GM12891 (cell line): ENCODE measurements at regions not wholly inside any gene's neighbourhood (a gene's known extent, or its start where the extent isn't known, plus 50 kb on each side); places are given as distances from the start of the nearest gene placed in this dataset.
"Not testable (repeated sequence)": the region's sequence is repeated elsewhere in the genome, so short reads cannot be mapped to it uniquely, and the experiment has no call there.

Experiments
- DNase-seq: peaks from one replicate; pipeline ENCODE4 v3.0.0; 2011; ENCODE audit warnings: low spot score; ENCODE audit not compliant: insufficient read length
- FAIRE-seq: peaks from 2 replicates; lab custom pipeline; 2011; peaks lifted over from hg19 to GRCh38; lab: Jason Lieb, UNC
- PAX5 ChIP-seq: IDR thresholded peaks from 2 replicates; pipeline ENCODE4 v1.6.1; 2011; ENCODE audit warnings: low read length, moderate library complexity, mild to moderate bottlenecking; ENCODE audit not compliant: insufficient read depth, severe bottlenecking
- POLR2A ChIP-seq: IDR thresholded peaks from 2 replicates; pipeline ENCODE4 v1.6.1; 2011; ENCODE audit warnings: low read depth, low read length, control low read depth
- POLR2AphosphoS5 ChIP-seq: IDR thresholded peaks from 2 replicates; pipeline ENCODE4 v1.6.1; 2011; ENCODE audit warnings: low read depth, low read length, control low read depth
- POU2F2 ChIP-seq: IDR thresholded peaks from 2 replicates; pipeline ENCODE4 v1.6.1; 2011; ENCODE audit warnings: low read depth, mild to moderate bottlenecking, control low read depth, low read length, moderate library complexity
- SPI1 ChIP-seq: IDR thresholded peaks from 2 replicates; pipeline ENCODE4 v1.6.1; 2011; ENCODE audit warnings: low read depth, low read length, control low read depth
- TAF1 ChIP-seq: IDR thresholded peaks from 2 replicates; pipeline ENCODE4 v1.6.1; 2011; ENCODE audit warnings: low read depth, low read length, control low read depth

DNA sequence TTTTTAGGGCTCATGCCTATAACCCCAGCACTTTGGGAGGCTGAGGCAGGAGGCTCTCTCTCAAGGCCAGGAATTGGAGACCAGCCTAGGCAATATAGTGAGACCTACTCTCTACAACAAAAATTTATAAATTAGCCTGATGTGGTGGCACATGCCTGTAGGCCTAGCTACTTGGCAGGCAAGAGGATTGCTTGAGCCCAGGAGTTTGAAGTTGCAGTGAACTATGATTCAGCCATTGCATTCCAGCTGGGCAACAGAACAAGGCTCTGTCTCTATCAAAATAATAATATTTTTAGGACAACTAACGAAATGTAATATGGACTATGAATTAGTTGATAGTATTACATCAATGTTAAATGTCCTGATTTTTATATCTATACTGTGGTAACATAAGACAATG is 68.8 kb upstream of the ARID1A start:
- FAIRE-seq (no peak), DNase-seq (no peak)
- no peak for TF ChIP-seq POLR2A
- TF ChIP-seq TAF1, result no peak
- no peak for TF ChIP-seq POLR2AphosphoS5
- TF ChIP-seq POU2F2, result no peak
- no peak for TF ChIP-seq PAX5

DNA sequence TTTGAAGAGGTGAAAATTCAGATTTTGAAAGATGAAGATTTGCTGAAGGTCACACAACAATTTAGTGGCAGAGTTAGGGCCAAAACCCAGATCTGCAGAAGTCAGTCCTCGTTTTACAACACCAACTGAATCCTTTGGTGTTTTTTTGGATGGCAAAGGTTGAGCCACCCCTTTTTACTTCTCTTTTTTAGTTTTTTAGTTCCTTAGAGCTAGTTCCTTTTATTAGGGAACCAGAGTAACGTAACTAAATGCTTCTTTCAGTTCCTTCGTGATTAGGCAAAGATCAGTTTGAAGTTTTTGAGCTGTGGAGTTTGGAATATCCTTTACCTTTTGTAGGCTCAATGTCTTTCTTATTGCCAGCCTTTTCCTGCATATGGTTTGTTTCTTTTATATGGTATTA is 67.9 kb upstream of the ARID1A start:
- no peak for DNase-seq
- FAIRE-seq, result peak; percentile 26
- no peak for TF ChIP-seq PAX5
- TF ChIP-seq POLR2AphosphoS5, result no peak
- no peak for TF ChIP-seq TAF1
- peak; percentile 77 for TF ChIP-seq SPI1

DNA sequence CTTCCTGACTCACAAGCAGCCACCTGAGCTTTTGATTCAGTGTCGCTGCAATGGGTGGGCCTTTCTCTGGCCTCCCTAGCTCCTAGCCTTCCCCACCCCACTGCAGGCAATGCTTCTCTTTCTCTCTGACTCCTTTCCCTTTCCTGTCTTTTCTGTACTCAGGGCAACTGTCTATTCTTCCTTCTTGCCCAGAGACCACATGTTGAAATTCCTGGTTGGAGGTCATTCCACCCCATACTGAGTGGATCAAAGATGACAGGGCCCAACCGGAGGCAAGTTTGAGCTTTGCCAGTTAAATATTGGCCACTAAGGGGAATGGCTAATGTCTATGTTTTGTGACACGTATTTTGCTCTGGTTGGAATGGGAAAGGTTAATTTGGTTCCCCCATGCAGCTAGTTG is 65.2 kb upstream of the ARID1A start:
- FAIRE-seq, result no peak
- TF ChIP-seq TAF1 (no peak), SPI1 (no peak), POLR2A (no peak), POU2F2 (no peak), PAX5 (no peak), POLR2AphosphoS5 (no peak)

DNA sequence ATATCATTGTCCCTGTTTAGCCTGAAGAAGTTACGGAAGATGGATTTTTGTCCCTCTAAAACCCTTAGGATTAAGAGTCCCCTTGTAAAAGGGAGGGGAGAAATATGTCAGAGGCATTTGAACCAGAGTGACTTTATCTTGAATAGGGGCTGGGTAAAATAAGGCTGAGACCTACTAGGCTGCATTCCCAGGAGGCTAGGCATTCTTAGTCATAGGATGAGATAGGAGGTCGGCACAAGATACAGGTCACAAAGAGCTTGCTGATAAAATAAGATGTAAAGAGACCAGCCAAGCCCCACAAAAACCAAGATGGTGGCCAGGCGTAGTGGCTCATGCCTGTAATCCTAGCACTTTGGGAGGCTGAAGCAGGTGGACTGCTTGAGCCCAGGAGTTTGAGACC is 60.0 kb upstream of the ARID1A start:
- not testable (repeated sequence) for DNase-seq, FAIRE-seq

More for the DNA sequence above, 65.2 kb upstream of the ARID1A start:
- DNase-seq, result no peak

DNA sequence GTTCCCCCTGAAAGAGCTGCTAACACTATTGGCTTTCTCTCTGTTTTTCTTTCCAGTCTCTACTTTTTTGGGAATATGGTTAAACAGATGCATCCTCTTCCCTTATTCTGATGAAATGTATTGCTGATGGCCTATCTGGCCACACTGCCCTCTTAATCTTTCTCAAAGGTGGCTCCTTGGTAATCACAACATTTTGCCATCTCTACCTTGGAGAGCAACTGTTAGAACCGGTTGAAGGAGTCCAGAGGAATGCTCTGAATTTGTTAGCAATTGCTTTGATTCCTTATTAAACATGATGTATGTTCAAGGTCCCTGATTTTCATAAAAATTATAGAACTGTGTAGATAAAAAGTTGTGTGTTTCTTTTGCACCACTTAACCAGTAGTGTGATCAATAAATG is 50.1 kb upstream of the ARID1A start:
- TF ChIP-seq POLR2A (no peak), PAX5 (no peak), TAF1 (no peak), POU2F2 (no peak), SPI1 (no peak), POLR2AphosphoS5 (no peak)
- DNase-seq (no peak), FAIRE-seq (no peak)
